GM19372 (cell line): ENCODE measurements at regions not wholly inside any gene's neighbourhood (a gene's known extent, or its start where the extent isn't known, plus 50 kb on each side); places are given as distances from the start of the nearest gene placed in this dataset.
"Not testable (repeated sequence)": the region's sequence is repeated elsewhere in the genome, so short reads cannot be mapped to it uniquely, and the experiment has no call there.

Experiments used
- ATAC-seq: cut with Tn5 transposase; IDR thresholded peaks from one replicate; pipeline ENCODE4 v1.9.1; 2021; ENCODE audit warnings: mild to moderate bottlenecking, low read depth, moderate library complexity; ENCODE audit not compliant: unreplicated experiment

DNA sequence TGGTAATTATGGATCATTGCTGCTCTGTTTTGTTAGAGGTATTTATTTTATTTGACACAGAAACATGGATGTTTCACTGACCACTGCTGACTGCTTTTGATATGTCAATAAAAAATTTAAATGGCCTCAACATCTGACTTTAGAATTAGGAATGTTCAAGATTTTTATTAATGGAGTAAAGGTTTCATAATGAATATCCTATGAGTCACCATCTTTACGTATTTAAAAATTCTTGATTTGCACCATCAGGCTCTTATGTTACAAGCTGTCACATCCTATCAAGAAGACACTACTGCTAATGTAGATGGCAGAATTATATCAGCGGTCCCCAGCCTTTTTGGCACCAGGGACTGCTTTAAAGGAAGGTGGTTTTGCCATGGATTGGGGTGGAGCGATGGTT is 578.7 kb upstream of the NRP1 start:
- ATAC-seq: no peak

DNA sequence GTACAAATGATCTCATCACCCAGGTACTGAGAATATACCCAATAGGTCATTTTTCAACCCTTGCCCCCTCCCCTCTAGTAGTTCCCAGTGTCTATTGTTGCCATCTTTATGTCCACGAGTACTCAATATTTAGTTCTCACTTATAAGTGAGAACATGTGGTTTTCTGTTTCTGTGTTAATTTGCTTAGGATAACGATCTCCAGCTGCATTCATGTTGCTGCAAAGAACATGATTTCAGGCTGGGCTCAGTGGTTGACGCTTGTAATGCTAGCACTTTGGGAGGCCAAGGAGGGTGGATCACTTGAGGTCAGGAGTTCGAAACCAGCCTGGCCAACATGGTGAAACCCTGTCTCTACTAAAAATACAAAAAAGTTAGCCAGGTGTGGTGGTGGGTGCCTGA is 575.0 kb upstream of the NRP1 start:
- not testable (repeated sequence) for ATAC-seq

- ATAC-seq: no peak
These were observed 566.7 kb upstream of the NRP1 start for GRCh38 chr10:33901166-33901565.

DNA sequence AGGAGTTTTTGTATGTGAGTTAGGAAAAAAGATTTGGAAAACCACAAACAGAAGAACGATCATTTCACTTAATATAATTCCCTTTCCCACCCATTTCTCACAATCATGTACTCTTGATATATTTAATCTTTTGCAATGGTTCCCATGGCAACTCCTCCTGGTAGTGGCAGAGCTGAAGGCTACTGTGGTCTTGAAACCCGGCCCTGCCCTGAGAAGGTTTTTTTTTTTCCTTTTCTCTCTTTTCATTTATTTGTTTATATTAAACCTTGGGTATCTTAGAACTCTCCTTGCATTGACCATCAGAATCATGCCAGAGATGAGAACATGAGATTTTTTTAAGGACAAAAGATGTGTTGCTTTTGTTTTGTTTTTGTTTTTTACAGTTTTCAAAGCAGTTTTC is 566.1 kb upstream of the NRP1 start:
- ATAC-seq: no peak

GRCh38 chr10:33899578-33900531 is 565.4 kb upstream of the NRP1 start:
- no peak for ATAC-seq

- no peak for ATAC-seq
These were observed 562.9 kb upstream of the NRP1 start for GRCh38 chr10:33897291-33897752.

DNA sequence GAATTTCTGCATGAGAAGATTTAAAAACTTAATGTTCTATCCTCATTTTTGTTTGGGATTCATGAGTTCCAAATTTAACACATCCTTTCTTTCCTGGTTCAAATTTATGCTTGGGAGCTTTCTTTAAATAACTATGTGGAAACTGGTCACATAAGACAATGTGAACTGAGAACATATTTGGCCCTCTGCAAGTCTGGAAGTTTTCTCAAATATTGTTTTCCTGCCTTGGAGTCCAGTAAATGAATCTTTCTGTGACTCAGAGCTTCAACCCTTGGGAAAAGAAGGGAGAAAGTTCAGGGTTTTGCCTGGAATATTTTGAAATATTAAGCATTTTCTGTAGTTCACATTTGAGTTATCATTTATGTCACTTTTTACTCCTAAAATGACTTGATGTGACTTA is 559.0 kb upstream of the NRP1 start:
- no peak for ATAC-seq

- ATAC-seq: no peak
These were observed 554.9 kb upstream of the NRP1 start for GRCh38 chr10:33889371-33889770.

DNA sequence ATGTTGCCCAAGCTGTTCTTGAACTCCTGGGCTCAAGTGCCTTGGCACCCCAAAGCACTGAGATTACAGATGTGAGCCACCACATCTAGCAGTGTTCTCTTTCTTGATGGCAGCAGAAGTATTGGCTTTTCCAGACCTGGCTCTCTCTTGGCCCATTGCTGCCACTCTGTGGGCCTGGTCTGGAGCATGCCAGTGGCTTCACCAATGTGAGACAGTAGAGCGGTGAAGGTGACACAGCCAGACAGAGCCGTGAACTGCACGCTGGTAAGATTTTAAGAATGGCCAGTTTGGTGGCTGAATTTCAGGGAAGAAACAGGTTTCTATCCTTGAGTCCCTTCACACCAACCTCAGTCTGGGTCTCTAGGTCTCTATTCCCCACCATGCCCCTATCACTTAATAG is 552.7 kb upstream of the NRP1 start:
- ATAC-seq: no peak

DNA sequence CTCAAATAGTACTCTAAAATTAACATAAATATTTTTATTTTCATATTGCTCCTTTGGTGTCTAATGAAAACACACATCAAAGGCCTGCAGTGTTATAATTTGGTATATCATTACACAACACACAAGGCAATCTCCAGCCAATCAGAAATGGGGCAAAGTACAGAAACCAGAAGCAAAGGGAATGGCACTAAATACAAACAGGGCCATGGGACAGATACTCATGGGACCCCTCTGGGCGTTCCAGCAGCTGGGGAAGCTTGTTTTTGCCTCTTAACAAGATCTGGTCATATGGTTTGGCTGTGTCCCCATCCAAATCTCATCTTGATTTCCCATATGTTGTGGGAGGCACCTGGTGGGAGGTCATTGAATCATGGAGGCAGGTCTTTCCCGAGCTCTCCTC is 551.8 kb upstream of the NRP1 start:
- no peak for ATAC-seq

GRCh38 chr10:33884604-33885003 is 550.1 kb upstream of the NRP1 start:
- ATAC-seq: no peak

GRCh38 chr10:33883881-33884280 is 549.4 kb upstream of the NRP1 start:
- no peak for ATAC-seq

DNA sequence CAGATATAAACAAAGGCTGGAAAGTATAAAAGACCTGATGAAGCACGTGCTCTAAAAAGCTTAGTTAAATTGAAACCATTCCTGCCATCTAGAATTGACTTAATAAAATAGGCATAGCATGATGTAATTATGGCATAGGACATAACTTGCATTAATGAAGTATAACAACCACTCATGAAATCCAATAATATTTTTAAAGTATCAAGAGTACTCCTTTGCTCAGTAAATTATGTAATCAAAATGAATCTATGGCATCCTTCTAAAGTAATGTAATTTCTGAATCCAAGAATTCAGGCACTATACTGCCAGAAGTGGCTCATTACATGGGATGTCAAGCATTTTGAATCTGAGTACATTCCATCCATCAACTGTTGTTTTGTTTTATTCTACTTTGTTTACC is 548.5 kb upstream of the NRP1 start:
- ATAC-seq: no peak

DNA sequence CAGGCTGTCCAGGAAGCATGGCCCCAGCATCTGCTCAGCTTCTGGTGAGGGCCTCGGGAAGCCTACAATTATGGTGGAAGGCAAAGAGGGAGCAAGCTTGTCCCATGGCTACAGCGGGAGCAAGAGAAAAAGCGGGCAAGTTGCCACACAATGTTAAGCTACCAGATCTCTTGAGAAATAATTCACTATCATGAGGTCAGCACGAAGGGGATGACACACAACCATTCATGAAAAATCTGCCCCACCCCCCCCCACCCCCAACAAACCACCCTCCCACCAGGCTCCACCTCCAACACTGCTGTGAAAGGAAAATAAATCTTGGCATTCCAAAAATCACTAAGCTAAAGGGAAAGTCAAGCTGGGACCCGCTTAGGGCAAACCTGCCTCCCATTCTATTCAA is 545.8 kb upstream of the NRP1 start:
- ATAC-seq: no peak

GRCh38 chr10:33878238-33878786 is 543.8 kb upstream of the NRP1 start:
- no peak for ATAC-seq

DNA sequence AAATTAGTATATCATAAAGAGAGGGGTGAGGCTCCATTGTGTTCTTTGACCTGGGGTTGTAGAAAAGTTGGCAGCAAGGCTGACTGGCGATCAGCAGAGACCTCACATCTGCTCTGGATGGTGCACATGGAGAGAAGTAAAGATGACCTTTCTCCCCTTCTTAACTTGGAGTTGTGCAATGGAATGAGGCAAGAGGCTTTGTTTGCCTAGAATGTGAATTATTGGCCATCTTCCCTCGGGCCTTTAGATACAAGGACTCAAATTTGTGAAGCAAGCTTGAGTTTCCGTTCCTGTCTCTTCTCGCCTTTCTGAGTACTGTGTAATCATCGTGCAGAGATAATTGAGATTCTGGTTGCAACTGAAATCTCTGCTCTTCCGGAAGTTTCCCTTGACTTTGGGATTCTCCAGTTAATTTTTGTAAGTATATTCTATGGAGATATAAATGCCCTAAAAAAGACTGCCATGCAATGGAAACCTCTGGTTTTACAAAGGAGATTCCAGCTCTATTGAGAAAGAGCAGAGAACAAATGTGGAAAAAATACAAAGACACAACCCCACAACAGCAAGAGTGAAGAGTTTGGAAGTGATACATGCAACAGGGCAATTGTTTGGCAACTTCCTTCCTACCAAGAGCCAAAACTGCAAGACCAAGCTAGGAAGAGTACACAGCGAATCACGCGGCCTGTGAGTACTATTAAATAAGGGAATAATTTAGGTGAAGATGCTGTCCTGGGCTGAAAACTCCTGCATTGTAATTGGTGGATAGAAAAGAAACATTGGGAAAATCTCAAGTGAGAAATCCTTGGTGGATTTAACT is 542.3 kb upstream of the NRP1 start:
- ATAC-seq: no peak

GRCh38 chr10:33875924-33876583 is 541.6 kb upstream of the NRP1 start:
- ATAC-seq: no peak

- ATAC-seq: no peak
These were observed 536.8 kb upstream of the NRP1 start for GRCh38 chr10:33871061-33871956.

GRCh38 chr10:33869481-33869880 is 535.0 kb upstream of the NRP1 start:
- no peak for ATAC-seq

DNA sequence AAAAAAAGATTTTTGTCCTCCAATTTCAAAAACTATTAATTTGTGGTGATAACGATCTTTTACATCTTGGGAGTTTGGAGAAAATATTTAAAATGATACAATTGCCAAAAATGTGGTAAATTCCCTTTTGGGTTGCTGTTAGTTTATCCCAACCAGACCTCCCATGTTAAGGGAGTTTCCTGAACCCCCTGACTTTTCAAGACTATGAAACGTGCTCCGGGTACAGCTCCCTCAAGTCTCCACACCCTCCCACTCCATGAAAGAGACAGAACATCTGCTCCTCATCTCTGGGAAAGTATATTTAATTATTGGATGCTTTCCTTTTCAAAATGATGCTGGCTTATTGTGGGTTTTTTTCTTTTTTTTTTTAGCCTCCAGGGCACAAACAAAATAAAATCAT is 534.6 kb upstream of the NRP1 start:
- no peak for ATAC-seq
